ENCODE measurements at regions not wholly inside any gene's neighbourhood (a gene's known extent, or its start where the extent isn't known, plus 50 kb on each side); places are given as distances from the start of the nearest gene placed in this dataset.

- TF ChIP-seq, protein P1, sequence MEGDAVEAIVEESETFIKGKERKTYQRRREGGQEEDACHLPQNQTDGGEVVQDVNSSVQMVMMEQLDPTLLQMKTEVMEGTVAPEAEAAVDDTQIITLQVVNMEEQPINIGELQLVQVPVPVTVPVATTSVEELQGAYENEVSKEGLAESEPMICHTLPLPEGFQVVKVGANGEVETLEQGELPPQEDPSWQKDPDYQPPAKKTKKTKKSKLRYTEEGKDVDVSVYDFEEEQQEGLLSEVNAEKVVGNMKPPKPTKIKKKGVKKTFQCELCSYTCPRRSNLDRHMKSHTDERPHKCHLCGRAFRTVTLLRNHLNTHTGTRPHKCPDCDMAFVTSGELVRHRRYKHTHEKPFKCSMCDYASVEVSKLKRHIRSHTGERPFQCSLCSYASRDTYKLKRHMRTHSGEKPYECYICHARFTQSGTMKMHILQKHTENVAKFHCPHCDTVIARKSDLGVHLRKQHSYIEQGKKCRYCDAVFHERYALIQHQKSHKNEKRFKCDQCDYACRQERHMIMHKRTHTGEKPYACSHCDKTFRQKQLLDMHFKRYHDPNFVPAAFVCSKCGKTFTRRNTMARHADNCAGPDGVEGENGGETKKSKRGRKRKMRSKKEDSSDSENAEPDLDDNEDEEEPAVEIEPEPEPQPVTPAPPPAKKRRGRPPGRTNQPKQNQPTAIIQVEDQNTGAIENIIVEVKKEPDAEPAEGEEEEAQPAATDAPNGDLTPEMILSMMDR (conservative IDR thresholded peaks at IDR 0.05; ENCODE audit: low read depth, low read length): peak; percentile 94
- TF ChIP-seq EZH2 (IDR thresholded peaks at IDR 0.05; ENCODE audit: borderline replicate concordance, low read depth, low read length, poor library complexity, severe bottlenecking): no peak
These were observed 192.6 kb downstream of the KATNAL1 start for GRCh38 chr13:30114571-30115256.
